MM.1S (cell line): ENCODE measurements at regions not wholly inside any gene's neighbourhood (a gene's known extent, or its start where the extent isn't known, plus 50 kb on each side); places are given as distances from the start of the nearest gene placed in this dataset.

Source experiments
- DNase-seq: peaks from one replicate; pipeline ENCODE4 v3.0.0-alpha.2; 2015
- H2AFZ ChIP-seq: fragments of 300-600 bp; sonication (generic); 2 replicates; pipeline ENCODE4 v1.6.0; 2016; ENCODE audit warnings: antibody characterized with exemption, low read length
- H3F3A ChIP-seq: fragments of 300-600 bp; sonication (generic); 2 replicates; pipeline ENCODE4 v1.6.1; 2016; ENCODE audit warnings: mild to moderate bottlenecking, antibody characterized with exemption, low read length, moderate library complexity, mixed read lengths; ENCODE audit not compliant: insufficient read depth
- H3K27ac ChIP-seq: fragments of 300-600 bp; sonication (generic); 2 replicates; pipeline ENCODE4 v1.5.1; 2016; ENCODE audit warnings: mild to moderate bottlenecking, low read length
- H3K27me3 ChIP-seq: fragments of 300-600 bp; sonication (generic); replicated peaks from 2 replicates; pipeline ENCODE4 v1.6.0; 2016; ENCODE audit warnings: low read length; ENCODE audit not compliant: insufficient read depth
- H3K36me3 ChIP-seq: fragments of 300-600 bp; sonication (generic); replicated peaks from 2 replicates; pipeline ENCODE4 v1.6.1; 2016; ENCODE audit warnings: mild to moderate bottlenecking, low read length, mixed read lengths; ENCODE audit not compliant: insufficient read depth
- H3K4me1 ChIP-seq: fragments of 300-600 bp; sonication (generic); 2 replicates; pipeline ENCODE4 v1.6.1; 2016; ENCODE audit warnings: low read length, mixed read lengths
- H3K4me2 ChIP-seq: fragments of 300-600 bp; sonication (generic); 2 replicates; pipeline ENCODE4 v1.6.0; 2016; ENCODE audit warnings: low read depth, low read length
- H3K4me3 ChIP-seq: fragments of 300-600 bp; sonication (generic); 2 replicates; pipeline ENCODE4 v1.5.1; 2016; ENCODE audit warnings: low read length, mixed read lengths
- H3K79me2 ChIP-seq: fragments of 300-600 bp; sonication (generic); 2 replicates; pipeline ENCODE4 v1.6.1; 2016; ENCODE audit warnings: mixed run types, low read length, mixed read lengths
- H3K9ac ChIP-seq: fragments of 300-600 bp; sonication (generic); 2 replicates; pipeline ENCODE4 v1.6.1; 2016; ENCODE audit warnings: low read length, mixed read lengths
- H3K9me2 ChIP-seq: fragments of 300-600 bp; sonication (generic); replicated peaks from 2 replicates; pipeline ENCODE4 v1.6.1; 2016; ENCODE audit warnings: mild to moderate bottlenecking, low read length, mixed read lengths; ENCODE audit not compliant: insufficient read depth
- H3K9me3 ChIP-seq: fragments of 300-600 bp; sonication (generic); replicated peaks from 2 replicates; pipeline ENCODE4 v1.6.1; 2016; ENCODE audit warnings: mild to moderate bottlenecking, low read length, mixed read lengths; ENCODE audit not compliant: insufficient read depth
- H4K20me1 ChIP-seq: fragments of 300-600 bp; sonication (generic); 2 replicates; pipeline ENCODE4 v1.6.1; 2016; ENCODE audit warnings: mild to moderate bottlenecking, low read length, moderate library complexity, mixed read lengths; ENCODE audit not compliant: insufficient read depth
- CTCF ChIP-seq: fragments of 300-600 bp; sonication (generic); IDR thresholded peaks from 2 replicates; pipeline ENCODE4 v1.5.1; 2016; ENCODE audit warnings: antibody characterized with exemption, low read length, mixed read lengths
- EZH2 ChIP-seq: fragments of 300-600 bp; sonication (generic); optimal IDR thresholded peaks from 2 replicates; pipeline ENCODE3; 2017; ENCODE audit warnings: low read depth, mild to moderate bottlenecking, antibody characterized with exemption, low read length, mixed read lengths
- EZH2phosphoT487 ChIP-seq: fragments of 300-600 bp; sonication (generic); IDR thresholded peaks from 2 replicates; pipeline ENCODE4 v1.6.1; 2018; ENCODE audit warnings: antibody characterized with exemption, low read length

- no peaks in the 10 kb centered on the region for H3K79me2 ChIP-seq
These were observed 167.1 kb upstream of the CXCL13 start for GRCh38 chr4:77438549-77438948.

GRCh38 chr4:77443941-77444340, 161.7 kb upstream of the CXCL13 start:
- H2AFZ ChIP-seq = no peak overlapping the region
- TF ChIP-seq CTCF (no peak), EZH2 (no peak), EZH2phosphoT487 (no peak)
- no peaks in the 10 kb centered on the region for H3K4me1 ChIP-seq
- H3K27me3 ChIP-seq = no peaks in the 10 kb centered on the region
- no peak overlapping the region for H3K4me2 ChIP-seq
- no peak overlapping the region for H3K9ac ChIP-seq
- no peaks in the 10 kb centered on the region for H3F3A ChIP-seq
- no peaks in the 10 kb centered on the region for H4K20me1 ChIP-seq
- no peaks in the 10 kb centered on the region for H3K9me2 ChIP-seq
- H3K36me3 ChIP-seq = no peaks in the 10 kb centered on the region
- no peak overlapping the region for H3K4me3 ChIP-seq
- DNase-seq = no peak
- H3K79me2 ChIP-seq = no peaks in the 10 kb centered on the region
- no peak overlapping the region for H3K27ac ChIP-seq
- no peaks in the 10 kb centered on the region for H3K9me3 ChIP-seq

More at GRCh38 chr4:77438549-77438948, 167.1 kb upstream of the CXCL13 start:
- TF ChIP-seq EZH2 (no peak), CTCF (no peak), EZH2phosphoT487 (no peak)
- DNase-seq = no peak
- H3K36me3 ChIP-seq = no peaks in the 10 kb centered on the region
- H3K4me3 ChIP-seq = no peak overlapping the region
- no peak overlapping the region for H3K4me2 ChIP-seq
- H3K4me1 ChIP-seq = no peaks in the 10 kb centered on the region
- H3K9me2 ChIP-seq = no peaks in the 10 kb centered on the region
- H3F3A ChIP-seq = no peaks in the 10 kb centered on the region
- H3K27ac ChIP-seq = no peak overlapping the region
- H3K9ac ChIP-seq = no peak overlapping the region
- no peaks in the 10 kb centered on the region for H4K20me1 ChIP-seq
- H3K9me3 ChIP-seq = no peaks in the 10 kb centered on the region
- H3K27me3 ChIP-seq = no peaks in the 10 kb centered on the region
- H2AFZ ChIP-seq = no peak overlapping the region

- Histone ChIP-seq H3K27ac (no peak overlapping the region), H3K36me3 (no peaks in the 10 kb centered on the region), H3K4me1 (no peaks in the 10 kb centered on the region), H2AFZ (no peak overlapping the region), H3K9ac (no peak overlapping the region), H3K79me2 (no peaks in the 10 kb centered on the region), H3K4me2 (no peak overlapping the region), H3K9me3 (no peaks in the 10 kb centered on the region), H4K20me1 (no peaks in the 10 kb centered on the region), H3K9me2 (no peaks in the 10 kb centered on the region), H3K27me3 (no peaks in the 10 kb centered on the region), H3K4me3 (no peak overlapping the region), H3F3A (no peaks in the 10 kb centered on the region)
- TF ChIP-seq EZH2phosphoT487 = no peak
- TF ChIP-seq CTCF = no peak
- no peak for DNase-seq
These were observed 159.8 kb upstream of the CXCL13 start for GRCh38 chr4:77445823-77446222.
